AG09309 (cell line): ENCODE measurements at regions not wholly inside any gene's neighbourhood (a gene's known extent, or its start where the extent isn't known, plus 50 kb on each side); places are given as distances from the start of the nearest gene placed in this dataset.

Source experiments
- DNase-seq: peaks from one replicate; pipeline ENCODE4 v3.0.0-alpha.2; 2010; ENCODE audit warnings: low read depth
- H3K4me3 ChIP-seq: 2 replicates; pipeline ENCODE4 v1.5.1; 2011; ENCODE audit warnings: mild to moderate bottlenecking, low read depth, low read length, moderate library complexity; ENCODE audit not compliant: control insufficient read depth
- TF ChIP-seq, protein P1 (sequence below): IDR thresholded peaks from 2 replicates; pipeline ENCODE4 v1.5.1; 2011; ENCODE audit warnings: mild to moderate bottlenecking, low read depth, low read length, inconsistent platforms; ENCODE audit not compliant: insufficient read depth, control insufficient read depth; ENCODE audit errors: missing control alignments

DNA sequence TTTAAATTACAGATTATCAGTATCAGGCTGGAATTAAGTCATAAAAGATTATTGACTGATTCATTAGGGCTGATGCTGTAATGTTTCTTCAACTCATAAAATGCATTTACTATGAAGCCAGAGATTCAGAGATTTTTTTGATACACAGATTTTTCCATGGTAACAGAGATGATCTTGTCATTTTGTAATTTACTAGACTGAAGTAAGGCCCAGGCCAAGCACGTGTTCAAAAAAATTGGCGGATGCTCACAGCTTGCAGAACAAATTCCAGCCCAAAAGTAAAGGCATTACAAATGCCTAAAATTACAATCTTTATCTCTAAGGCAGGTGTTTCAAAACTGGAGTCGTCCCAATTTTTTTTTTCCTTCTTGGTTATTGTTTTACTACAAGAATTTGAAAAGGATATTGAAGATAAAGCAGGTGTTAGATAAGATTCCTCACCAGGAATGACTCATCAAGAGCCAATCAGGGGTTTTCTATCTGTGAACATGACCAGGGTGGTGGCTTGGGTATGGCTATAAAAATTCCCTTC, 78.4 kb upstream of the MEOX2 start:
- TF ChIP-seq, protein P1, sequence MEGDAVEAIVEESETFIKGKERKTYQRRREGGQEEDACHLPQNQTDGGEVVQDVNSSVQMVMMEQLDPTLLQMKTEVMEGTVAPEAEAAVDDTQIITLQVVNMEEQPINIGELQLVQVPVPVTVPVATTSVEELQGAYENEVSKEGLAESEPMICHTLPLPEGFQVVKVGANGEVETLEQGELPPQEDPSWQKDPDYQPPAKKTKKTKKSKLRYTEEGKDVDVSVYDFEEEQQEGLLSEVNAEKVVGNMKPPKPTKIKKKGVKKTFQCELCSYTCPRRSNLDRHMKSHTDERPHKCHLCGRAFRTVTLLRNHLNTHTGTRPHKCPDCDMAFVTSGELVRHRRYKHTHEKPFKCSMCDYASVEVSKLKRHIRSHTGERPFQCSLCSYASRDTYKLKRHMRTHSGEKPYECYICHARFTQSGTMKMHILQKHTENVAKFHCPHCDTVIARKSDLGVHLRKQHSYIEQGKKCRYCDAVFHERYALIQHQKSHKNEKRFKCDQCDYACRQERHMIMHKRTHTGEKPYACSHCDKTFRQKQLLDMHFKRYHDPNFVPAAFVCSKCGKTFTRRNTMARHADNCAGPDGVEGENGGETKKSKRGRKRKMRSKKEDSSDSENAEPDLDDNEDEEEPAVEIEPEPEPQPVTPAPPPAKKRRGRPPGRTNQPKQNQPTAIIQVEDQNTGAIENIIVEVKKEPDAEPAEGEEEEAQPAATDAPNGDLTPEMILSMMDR: no peak
- no peak for DNase-seq

DNA sequence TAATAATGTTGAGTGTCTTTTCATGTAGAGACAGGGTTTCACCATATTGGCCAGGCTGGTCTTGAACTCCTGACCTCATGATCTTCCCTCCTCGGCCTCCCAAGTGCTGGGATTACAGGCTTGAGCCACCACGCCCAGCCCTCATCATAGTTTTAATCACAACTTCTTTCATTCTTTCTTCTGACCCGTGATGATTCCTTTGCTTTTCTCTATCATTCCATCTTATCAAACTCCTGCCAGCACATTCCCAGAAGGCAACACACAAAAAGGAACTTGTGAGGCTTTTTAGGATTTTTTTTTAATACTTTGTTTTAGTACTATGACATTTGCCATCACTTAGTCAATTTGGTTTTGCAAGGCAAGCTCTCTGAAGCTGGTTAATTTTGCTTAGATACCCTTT, 77.5 kb upstream of the MEOX2 start:
- TF ChIP-seq, protein P1: no peak
- no peak overlapping the region for H3K4me3 ChIP-seq
- no peak for DNase-seq

More for the DNA sequence above, 78.4 kb upstream of the MEOX2 start:
- H3K4me3 ChIP-seq: no peak overlapping the region

DNA sequence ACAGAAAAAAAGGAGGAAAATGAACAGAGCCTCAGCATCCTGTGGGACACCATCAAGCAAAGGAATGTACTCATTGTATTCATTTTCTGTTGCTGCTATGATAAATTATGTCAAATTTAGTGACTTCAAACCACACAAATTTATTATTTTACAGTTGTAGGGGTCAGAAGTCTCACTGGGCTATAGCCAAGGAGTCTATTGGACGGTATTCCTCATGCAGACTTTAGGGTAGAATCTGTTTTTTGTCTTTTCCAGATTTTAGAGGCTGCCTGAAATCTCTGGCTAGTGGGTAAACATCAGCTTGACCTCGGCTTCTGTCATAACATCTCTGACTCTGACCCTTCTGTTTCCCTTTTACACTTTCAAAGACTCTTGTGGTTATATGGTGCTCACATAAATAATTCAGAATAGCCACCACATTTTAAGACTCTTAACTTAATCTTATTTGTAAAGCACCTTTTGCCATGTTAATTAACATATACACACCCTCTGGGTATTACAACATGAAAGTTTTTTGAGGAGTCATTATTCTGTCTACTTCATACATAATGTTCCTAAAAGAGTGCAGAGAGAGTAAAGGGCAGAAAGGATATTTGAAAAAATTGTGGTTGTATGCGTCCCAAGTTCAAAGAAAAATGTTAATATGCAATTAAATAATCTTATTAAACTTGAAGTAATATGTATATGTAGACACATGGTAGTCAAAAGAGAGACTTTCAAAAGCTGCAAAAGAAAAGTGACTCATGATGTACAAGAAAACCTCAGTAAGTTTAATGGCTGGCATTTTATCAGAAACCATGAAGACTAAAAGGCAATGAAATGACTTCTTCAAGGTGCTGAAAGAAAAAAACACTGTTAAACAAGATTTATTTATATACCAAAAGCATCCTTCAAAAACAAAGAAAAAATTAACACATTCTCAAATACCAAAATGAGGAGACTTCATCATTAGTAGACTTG, 70.8 kb upstream of the MEOX2 start:
- DNase-seq: peak; percentile 23
- no peak overlapping the region for H3K4me3 ChIP-seq
- TF ChIP-seq, protein P1: no peak

DNA sequence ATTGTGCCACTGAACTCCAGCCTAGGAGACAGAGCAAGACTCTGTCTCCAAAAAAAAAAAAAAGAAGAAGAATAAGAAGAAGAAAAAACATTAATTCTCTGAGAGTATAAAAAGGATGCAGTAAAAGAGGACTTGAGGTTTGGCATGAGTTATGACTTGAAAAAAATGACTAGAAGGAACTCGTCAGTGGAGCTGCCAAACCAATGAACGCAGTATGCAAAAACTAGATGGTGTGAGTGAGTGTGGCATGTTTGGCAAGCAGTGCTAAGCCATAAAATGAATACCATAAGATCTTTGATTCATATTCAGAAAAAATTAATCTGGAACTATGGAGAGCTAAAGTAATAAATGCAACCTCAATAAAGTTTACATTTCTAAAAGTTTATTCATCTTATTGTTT, 68.6 kb upstream of the MEOX2 start:
- TF ChIP-seq, protein P1: no peak
- DNase-seq: peak; percentile 83
- no peak overlapping the region for H3K4me3 ChIP-seq

DNA sequence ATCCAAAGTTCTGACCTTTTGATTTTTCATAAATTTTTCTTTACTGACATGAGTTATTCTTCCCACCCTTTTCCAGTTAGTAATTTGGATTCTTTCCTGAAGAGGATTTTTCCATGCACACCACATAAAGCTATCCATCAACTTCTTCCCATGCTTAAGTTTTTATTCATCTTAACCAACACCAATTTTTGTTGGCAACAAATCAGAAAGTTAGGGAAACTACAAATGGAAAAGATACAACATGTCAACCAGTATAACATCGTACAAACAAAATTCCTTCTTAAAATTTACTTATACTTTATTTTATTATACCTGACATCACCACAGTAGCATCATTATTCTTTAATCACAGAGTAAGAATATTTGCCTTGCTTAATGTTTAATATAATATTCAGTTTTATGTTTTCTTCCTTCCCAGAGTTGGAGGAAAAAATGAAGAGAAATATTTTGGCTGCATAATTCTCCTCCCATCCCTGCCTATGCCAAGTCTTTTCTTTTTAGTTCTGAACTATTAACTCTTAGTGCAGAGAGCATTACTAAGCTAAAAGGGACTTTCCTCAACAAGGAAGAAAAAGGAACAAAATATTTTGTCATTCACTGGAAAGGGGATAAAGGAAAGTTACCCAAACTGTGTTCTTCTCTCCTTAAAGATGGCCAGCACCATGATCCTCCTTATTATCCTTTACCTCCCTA, 67.5 kb upstream of the MEOX2 start:
- DNase-seq: peak; percentile 23
- TF ChIP-seq, protein P1: no peak
- no peak overlapping the region for H3K4me3 ChIP-seq

DNA sequence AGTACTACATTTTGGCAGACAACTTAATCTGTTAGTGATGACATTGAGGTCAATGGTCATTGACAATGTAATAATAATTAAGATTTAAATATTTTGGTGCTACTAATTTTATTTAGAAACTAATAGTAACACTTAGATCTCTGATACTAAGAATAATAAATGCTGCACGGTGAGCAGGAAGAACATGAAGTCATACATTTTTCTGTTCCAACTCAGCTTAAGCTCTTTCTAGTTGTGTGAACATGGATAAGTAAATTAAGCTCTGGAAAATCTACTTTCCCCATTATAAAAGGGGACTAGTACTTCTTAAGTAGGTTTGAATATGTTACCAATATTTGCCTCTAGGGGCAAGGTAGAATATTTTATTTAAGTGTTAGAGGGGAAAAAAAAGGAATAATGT, 65.9 kb upstream of the MEOX2 start:
- no peak overlapping the region for H3K4me3 ChIP-seq
- TF ChIP-seq, protein P1: no peak
- DNase-seq: no peak
